GM18858 (cell line): ENCODE measurements at regions not wholly inside any gene's neighbourhood (a gene's known extent, or its start where the extent isn't known, plus 50 kb on each side); places are given as distances from the start of the nearest gene placed in this dataset.

Source experiments
- ATAC-seq: cut with Tn5 transposase; IDR thresholded peaks from one replicate; pipeline ENCODE4 v1.9.1; 2021; ENCODE audit not compliant: unreplicated experiment

- ATAC-seq, result no peak
Measured at GRCh38 chr5:43941806-43942205, 338.8 kb downstream of the NNT start.

DNA sequence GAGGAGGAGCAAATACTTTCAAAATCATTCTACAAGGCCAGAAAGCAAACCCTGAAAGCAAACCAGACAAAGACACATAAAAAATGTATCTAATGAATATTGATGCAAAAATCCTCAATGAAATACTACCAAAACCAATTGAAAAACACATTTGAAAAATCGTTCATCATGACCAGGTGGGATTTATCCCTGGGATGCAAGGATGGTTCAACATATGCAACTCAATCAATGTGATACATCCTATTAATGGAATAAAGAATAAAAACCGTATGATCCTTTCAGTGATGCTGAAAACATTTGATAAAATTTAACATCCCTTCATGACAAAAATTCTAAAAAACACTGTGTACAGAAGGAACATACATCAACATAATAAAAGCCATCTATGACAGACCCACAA lies 337.6 kb downstream of the NNT start:
- ATAC-seq, result no peak

DNA sequence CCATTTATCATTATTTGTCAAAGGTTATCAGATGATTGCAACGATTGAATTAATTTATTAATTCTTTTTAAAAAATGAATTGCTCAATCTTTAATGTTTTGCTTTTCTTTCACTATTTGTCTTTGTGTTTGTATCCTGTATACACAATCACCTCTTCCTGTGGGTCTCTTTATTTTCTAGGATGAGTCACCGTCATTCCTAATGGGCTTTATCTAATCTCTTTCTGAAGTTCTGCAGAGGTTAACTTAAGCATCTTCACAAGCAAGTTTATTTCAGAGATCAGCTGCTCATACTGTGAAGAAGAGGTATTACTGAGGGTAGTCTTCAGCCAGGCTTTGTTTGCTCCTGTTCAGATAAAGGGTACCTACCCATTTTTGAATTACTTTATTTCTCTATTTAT lies 323.9 kb downstream of the NNT start:
- ATAC-seq, result no peak

DNA sequence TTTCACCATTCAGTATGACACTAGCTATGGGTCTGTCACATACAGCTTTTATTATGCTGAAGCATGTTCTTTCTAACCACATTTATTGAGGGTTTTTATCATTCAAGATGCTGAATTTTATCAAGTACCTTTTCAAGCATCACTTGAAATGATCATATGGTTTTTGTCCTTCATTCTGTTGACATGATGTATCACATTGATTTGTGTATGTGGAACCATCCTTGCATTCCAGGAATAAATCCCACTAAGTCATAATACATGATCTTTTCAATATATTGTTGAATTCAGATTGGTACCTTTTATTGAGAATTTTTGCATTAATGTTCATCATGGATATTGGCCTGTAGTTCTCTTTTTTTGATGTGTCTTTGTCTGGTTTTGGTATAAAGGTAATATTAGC lies 317.4 kb downstream of the NNT start:
- no peak for ATAC-seq

DNA sequence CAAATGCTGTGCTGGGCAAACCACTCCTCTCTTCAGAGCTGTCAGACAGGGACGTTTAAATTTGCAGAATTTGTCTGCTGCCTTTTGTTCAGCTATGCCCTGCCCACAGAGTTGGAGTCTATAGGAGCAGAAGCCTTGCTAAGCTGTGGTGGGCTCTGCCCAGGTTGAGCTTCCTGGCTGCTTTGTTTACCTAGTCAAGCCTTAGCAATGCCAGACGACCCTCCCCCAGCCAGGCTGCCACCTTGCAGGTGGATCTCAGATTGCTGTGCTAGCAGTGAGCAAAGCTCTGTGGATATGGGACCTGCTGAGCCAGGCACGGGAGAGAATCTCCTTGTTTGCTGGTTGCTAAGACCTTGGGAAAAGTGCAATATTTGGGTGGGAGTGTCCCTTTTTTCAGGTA lies 314.9 kb downstream of the NNT start:
- no peak for ATAC-seq

DNA sequence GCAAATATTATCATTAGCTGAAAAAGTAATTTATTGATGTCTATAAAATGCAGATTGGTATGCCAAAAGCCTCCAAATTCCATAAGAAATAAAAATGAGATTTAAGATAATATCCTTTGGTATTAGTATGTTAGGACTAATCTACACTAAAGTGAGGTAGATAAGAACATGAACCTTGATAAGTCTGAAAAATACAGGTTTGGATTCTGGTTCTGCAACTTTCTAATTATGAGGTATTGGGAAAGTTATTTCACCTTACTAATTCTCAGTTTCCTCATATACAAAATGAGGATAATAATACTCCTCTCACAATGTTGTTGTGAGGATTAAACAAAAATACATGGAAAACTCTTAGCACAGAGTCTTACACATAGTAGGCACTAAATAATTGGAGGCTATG lies 300.1 kb downstream of the NNT start:
- ATAC-seq, result no peak

DNA sequence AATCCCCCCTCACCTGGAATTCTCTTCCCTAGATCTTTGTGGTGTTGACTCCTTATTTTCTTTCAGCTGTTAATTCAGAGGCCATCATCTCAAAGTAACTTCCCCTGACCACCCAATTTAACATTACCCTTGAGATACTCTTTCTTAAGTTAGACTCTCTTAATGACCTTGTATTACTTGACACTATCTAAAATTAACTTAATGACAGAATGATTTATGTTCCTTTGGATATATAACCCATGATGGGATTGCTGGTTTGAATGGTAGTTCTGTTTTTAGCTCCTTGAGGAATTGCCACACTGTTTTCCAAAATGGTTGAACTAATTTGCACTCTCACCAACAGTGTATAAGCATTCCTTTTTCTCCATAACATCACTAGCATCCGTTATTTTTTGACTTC lies 298.0 kb downstream of the NNT start:
- no peak for ATAC-seq

- no peak for ATAC-seq
Measured at GRCh38 chr5:43895876-43896275, 292.9 kb downstream of the NNT start.

DNA sequence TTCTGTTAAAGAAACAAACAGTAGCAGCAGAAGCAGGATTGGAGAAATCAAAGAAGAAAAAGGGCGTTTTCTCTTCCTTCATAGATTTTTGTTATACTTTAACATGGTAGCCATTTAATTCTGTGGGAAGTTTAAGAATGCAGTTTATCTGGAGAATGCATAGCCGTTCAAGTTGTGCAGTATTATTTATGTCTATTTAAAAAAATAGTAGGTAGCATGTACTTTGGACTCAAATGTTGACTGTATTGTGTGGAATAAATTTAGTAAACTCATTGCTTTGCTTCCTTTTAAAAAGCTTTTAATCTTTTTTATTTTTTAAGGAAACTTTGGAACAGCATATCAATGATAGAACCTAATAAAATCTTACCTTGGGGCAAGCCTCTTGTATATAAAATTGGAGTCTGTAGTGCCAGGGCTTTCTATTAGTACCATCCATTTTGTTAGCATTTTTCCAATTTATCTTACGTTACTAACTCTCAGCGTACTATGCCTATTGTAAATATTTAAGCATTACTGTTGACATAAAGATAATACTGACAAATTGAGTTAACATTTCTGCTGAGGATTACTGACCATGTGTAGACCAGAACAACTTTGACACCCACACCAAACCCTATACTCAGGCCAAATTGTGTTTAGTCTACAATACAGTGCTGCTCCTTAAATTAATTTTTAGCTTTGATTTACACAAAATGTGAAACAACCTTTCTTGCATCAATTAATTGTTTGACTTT lies 291.1 kb downstream of the NNT start:
- no peak for ATAC-seq

- no peak for ATAC-seq
Measured at GRCh38 chr5:43891112-43891511, 288.1 kb downstream of the NNT start.

DNA sequence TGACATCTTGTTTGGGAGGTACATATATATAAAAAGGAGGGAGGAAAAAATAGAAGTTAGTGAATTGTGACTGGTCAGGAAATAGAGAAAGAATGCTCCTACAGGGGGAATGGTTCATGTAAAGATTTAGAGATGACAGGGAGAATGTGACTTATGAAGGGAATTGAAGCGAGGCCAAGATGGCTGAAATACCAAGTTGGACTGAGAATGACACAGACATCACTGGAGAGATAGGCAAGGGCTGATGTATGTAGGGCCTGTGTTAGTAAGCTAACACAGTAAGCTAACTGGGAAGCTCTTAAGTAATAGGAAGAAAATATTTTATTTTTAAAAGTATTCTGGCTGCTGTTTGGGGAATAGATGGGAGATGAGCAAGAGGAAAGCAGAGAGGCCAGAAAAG lies 286.3 kb downstream of the NNT start:
- ATAC-seq, result no peak

DNA sequence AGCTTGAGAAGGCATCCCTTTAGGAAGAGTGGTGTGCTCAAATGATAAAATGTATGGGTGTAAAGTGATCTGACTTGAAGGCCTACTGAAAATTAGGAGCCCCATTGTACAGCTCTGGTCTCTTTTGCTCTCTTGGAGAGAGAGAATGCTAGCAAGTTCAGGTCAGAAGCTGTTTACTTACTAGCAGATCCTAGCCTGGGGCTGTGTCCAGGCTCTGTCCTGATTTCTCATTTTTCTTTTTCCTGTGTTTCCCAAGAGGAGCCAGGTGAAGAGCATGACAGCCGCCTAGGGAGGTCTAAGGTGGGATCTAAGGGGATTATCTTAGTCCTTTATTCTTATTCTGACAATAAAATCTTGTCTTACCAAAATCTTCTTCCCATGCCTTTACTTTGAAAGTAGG lies 272.8 kb downstream of the NNT start:
- ATAC-seq, result no peak

- ATAC-seq, result no peak
Measured at GRCh38 chr5:43874772-43875171, 271.8 kb downstream of the NNT start.

DNA sequence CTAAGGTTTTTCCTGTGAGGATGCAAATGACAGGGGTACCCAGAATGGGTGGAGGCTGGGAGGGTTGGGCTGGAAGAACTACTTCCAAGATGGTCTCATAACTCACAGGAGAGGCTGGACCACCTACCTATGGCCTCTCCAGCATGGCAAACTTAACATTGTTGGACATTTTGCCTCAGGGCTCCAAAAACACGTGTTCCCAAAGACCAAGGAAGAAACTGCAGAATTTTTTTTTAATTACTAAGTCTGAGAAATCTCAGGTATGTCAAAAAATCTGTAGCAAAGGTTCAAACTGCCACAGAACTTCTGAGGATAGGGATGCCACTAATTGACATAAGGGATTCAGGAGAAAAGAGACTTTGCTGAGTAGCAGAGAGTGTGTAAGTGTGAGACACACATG lies 270.8 kb downstream of the NNT start:
- ATAC-seq, result no peak

DNA sequence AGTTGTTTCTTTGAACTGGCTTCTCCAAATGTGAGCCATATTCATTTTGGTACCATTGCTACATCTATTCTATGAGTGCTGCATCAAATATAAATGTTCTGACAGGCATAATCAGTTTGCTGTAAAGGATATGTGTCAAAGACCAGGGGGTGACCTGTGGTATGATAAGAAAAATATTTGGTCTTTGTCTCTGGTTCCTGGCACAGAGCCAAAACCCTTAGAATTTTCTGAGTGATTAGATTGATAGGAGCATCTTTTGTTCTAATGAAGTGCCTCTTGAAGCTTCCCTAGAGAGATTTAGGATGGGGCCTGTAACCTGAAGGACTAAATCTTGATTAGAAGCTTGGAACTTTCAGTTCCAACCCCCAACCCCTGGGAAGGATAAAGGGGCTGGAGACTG lies 256.3 kb downstream of the NNT start:
- no peak for ATAC-seq

- no peak for ATAC-seq
Measured at GRCh38 chr5:43855452-43855851, 252.5 kb downstream of the NNT start.

DNA sequence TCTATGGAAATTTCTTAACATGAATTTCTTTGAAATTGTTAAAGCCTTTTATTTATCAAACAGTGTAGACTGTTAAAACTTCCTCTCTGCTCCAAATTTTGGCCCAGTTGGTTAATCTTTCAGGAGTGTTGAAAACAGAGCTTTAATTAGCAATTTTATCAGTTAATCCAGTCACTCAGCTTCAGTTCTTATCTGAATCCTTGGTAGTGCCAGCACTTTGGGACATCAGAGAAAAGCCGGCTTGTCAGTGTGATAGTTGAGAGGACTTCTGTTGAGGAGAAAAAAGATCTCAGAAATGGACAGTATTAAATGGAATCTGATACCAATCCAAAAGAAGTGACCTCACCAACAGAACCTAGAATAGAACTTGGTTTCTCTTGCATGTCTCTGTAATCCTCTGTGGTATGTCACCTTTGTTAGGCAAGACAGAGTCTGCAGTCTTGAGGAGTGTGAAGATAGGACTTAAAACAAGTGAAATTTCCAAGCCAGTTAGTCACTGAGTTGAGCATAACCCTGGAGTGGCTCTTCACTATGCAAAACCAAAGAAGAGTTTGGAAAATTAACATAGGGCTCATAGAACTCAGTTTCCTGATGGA lies 251.8 kb downstream of the NNT start:
- no peak for ATAC-seq

GRCh38 chr5:43852279-43852678 lies 249.3 kb downstream of the NNT start:
- ATAC-seq, result no peak

- no peak for ATAC-seq
Measured at GRCh38 chr5:43851741-43852140, 248.8 kb downstream of the NNT start.

DNA sequence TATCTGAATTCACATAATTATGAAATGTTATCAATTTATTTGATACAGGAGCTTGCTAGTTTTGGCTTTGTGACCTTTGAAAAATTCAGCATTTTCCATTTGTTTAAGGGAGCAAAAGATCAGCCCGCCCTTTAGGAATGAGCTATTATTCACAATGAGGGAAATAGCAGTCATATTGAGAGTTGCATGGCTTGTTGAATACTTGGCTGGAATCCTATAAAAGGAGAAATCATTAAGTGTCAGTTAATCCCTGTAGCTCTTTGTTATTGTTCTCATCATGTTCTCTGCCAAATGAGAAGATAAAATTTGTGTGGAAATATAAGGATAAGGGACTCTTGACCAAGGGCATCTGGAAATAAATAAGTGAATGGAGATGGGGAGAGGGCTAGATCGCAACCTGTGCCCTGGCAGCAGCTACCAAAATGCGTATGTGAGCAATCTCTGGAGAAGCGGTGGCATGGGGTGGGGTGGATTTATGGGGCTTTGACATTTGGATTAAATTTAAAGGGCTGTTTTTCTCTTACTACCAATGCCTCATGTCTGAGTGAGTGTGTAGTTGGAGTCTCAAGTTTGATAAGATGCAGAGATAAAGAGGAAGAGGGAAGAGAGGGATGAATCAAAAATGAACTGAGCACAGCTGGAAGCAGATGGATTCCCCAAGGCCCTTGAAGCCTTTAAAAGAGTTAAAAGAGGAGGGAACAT lies 237.6 kb downstream of the NNT start:
- ATAC-seq, result no peak

- ATAC-seq, result no peak
Measured at GRCh38 chr5:43839218-43839617, 236.2 kb downstream of the NNT start.

DNA sequence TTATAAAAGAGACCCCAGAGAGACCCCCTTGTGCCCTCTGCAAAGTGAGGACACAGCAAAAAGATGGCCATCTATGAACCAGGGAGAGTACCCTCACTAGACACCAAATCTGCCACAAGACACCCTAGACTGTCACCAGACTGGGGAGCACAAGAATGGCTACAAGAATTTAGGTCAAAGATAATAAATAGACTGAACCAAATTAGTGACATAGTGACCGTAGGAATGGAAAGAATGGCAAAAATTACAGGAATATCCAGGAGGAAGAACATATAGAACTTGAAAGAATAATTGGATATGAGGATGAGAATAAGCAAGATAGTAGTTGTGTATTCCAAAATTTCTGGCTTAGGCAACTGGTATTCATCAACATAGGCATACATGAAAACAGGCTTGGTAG lies 235.0 kb downstream of the NNT start:
- no peak for ATAC-seq
